ENCODE measurements at regions not wholly inside any gene's neighbourhood (a gene's known extent, or its start where the extent isn't known, plus 50 kb on each side); places are given as distances from the start of the nearest gene placed in this dataset.

- no peak overlapping the region for H3K4me3 ChIP-seq (ENCODE audit: low read length)
- no peak for TF ChIP-seq CTCF (conservative IDR thresholded peaks at IDR 0.05; ENCODE audit: low read depth, low read length)
- no peak for DNase-seq (ENCODE audit: low read depth)
Measured at GRCh38 chr14:22122829-22123560, 449.4 kb upstream of the OR4E1 start.

DNA sequence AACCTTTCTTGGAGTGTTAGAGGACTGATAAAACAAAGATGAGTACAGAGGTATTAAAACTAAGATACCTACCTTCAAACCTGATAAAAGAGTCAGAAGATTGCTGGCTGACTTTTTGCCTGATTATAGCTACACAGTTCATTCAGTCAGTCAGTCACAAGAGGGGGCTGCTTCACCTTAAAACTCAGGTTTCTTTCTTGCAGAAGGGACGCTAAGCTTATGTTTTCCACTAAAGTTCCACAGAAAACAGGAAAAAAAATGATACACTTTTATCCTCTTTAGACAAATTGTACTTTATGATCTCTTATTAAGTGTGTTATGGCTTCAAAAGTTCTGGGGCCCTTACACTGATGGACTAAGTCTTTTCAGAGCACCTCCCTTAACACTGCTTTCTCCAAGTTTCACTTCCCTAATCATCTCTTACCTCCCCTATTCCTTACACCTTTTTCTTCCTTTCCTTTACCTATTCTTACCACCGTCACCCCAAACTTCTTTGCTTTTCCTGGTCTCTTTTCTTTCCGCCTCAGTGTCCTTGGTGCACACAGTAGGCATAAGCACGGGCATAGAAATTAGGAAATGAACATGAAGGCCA lies 448.7 kb upstream of the OR4E1 start:
- H3K4me3 ChIP-seq (ENCODE audit: low read length) = no peak overlapping the region
- DNase-seq (ENCODE audit: low read depth) = no peak
- peak; percentile 29 for TF ChIP-seq CTCF (conservative IDR thresholded peaks at IDR 0.05; ENCODE audit: low read depth, low read length)

DNA sequence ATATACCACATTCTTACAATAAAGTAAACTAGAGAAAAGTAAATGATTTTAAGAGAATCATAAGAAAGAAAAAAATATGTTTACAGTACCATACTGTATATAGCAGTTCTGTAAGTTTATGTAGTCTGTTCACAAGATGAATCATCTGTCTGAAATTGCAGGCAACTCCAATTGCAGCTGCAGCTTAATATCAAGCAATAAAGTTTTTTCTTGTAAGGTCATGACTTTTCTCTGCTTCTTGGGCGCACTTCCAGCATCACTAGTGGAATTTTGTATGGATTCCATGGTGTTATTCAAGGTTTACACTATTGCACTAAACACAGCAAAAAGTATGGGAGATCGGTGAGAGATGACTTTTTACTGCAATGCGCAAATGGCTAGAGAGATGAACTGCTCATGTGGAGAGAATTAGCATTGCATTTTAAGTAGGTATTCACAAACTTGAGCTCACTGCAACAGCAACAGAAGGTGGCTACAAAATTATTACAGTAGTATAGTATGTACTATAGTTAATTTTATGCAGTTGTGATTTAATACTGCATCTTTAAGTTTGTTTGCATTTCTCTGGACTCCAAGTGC lies 445.4 kb upstream of the OR4E1 start:
- H3K4me3 ChIP-seq (ENCODE audit: low read length) = no peak overlapping the region
- DNase-seq (ENCODE audit: low read depth) = no peak
- TF ChIP-seq CTCF (conservative IDR thresholded peaks at IDR 0.05; ENCODE audit: low read depth, low read length) = no peak

DNA sequence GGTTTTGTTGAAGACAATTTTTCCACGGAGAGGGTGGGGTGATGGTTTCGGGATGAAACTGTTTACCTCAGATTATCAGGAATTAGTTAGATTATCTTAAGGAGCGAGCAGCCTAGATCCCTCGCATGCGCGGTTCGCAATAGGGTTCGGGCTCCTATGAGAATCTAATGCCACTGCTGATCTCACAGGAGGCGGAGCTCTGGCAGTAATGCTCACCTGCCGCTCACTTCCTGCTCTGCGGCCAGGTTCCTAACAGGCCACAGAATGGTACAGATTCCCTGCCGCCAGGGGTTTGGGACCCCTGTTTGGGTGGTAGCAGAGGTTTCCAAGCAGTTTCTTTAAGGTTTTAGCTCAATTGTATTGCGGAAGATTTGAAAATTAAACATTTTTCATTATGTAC lies 439.8 kb upstream of the OR4E1 start:
- H3K4me3 ChIP-seq (ENCODE audit: low read length) = no peak overlapping the region
- no peak for TF ChIP-seq CTCF (conservative IDR thresholded peaks at IDR 0.05; ENCODE audit: low read depth, low read length)
- DNase-seq (ENCODE audit: low read depth) = no peak

GRCh38 chr14:22112004-22112403 lies 438.4 kb upstream of the OR4E1 start:
- H3K4me3 ChIP-seq (ENCODE audit: low read length) = no peak overlapping the region
- peak; percentile 49 for TF ChIP-seq CTCF (conservative IDR thresholded peaks at IDR 0.05; ENCODE audit: low read depth, low read length)
- no peak for DNase-seq (ENCODE audit: low read depth)

GRCh38 chr14:22107753-22108152 lies 434.1 kb upstream of the OR4E1 start:
- no peak for DNase-seq (ENCODE audit: low read depth)
- no peak for TF ChIP-seq CTCF (conservative IDR thresholded peaks at IDR 0.05; ENCODE audit: low read depth, low read length)
- H3K4me3 ChIP-seq (ENCODE audit: low read length) = no peak overlapping the region

Measured in retinal pigment epithelial cell (primary cell).